GM21737 (cell line): ENCODE measurements at regions not wholly inside any gene's neighbourhood (a gene's known extent, or its start where the extent isn't known, plus 50 kb on each side); places are given as distances from the start of the nearest gene placed in this dataset.

Experiments
- ATAC-seq: cut with Tn5 transposase; IDR thresholded peaks from one replicate; pipeline ENCODE4 v1.9.1; 2021; ENCODE audit warnings: mild to moderate bottlenecking, moderate library complexity; ENCODE audit not compliant: unreplicated experiment

GRCh38 chr13:24074678-24075077 is 85.8 kb upstream of the SPATA13 start:
- ATAC-seq: no peak

DNA sequence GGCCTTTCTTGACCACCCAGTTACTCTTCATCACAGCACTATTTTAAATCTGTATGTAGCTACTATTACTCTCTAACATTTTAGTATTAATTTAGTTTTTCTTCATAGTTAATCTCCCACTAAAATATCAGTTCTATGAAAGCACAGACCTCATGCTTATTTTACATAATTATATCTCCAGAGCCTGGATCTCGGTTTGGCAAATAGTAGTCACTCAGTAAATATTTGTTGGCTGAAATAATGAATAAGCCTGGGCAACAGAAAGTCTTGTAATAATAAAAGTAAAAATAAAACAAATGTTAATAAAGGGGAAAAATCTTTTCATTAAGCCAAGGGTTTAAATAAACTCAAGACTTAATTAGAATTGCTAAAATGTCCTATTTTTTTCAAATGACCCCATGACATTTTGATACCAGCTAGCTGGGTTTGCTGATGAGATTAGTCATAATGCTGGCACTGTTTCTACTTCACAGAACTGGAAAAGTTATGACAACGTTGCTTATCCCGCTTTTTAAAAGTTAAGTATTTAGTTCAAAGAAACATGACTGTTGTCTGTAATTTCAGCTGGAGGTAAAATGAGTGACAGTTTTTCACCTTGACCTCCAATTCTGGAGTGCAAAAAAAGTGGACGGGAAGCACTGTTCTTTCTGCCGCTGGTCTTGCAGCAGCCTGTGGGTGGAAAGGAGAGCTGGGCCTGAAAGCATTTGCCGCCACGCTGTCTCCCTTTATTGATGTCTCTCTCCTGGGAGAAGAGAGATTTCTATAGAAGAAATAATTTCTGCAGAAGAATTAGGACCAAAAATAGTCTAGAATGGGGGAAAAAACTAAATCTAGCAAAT is 85.2 kb upstream of the SPATA13 start:
- ATAC-seq: no peak

DNA sequence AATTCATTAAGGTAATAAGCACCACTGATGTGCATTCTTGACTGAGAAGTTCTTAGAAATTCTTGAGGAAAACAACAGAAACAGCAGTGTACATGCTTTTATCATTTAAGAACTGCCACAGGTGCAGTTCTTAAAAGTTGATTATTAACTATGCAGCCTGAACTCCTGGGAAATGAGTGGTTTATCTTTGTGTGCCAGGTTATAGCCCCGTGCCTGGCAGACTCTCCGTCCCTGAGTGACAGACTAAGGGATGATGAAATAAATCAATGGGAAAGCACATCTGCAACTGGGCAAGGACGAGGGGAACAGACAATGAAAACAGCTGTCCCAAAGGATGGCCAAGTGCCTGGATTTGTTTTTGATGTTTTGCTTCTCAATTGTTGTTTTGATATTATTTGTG is 84.4 kb upstream of the SPATA13 start:
- no peak for ATAC-seq

DNA sequence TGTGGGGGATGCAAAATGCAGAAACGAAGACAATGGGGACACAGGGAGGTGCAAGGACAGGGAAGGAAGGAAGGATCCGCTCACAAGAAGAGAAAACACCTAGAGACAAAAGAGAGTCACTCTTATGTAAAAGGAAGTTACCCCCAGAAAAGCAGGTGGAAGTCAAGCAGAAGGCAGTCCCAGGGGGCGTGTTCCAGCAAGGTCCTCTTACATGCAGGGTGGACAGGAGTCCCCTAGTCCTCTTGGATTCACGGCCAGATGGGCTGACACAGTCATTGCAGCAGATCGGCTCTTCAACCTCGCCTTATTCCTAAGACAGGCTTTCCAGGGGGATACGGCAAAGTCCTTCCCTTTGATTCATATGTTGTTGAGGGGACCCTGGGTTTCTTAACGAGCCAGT is 83.9 kb upstream of the SPATA13 start:
- no peak for ATAC-seq

DNA sequence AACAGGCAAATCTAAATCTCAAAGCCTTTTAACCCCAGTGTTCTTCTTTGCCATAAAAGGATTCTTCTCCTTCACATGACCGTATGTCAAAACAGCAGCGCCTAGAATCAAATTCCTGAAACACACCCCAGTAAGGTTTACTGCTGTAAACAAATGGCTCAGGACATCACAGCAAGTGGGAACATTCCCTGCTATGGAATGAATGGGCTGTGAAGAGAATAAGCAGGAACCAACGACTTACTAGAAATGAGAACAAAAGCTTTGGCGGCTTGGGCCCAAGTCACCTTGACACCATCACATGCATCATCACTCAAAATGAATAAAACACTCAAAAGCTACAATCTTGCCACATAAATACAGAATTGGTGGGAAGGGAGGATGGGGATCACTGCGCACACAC is 80.4 kb upstream of the SPATA13 start:
- no peak for ATAC-seq

- no peak for ATAC-seq
These were observed 79.1 kb upstream of the SPATA13 start for GRCh38 chr13:24081387-24081786.

DNA sequence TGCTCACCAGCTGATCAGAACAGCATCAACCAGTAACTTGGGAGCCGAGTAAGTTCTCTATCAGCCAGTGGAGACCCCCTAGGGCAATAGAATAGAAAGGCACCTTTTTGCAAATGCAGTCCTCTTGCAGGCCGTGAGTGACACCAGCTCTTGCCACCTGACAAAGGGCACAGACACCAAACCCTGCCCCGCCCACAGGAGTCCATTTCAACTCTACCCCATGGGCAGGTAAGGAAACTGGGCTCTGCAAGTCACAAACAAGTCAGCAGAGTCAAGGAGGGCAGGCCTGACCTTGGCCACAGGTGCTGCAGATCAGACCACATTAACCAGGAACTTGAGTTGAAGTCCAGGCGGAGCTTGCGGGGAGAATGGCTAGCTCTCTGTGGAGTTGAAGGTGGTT is 77.4 kb upstream of the SPATA13 start:
- ATAC-seq: no peak

DNA sequence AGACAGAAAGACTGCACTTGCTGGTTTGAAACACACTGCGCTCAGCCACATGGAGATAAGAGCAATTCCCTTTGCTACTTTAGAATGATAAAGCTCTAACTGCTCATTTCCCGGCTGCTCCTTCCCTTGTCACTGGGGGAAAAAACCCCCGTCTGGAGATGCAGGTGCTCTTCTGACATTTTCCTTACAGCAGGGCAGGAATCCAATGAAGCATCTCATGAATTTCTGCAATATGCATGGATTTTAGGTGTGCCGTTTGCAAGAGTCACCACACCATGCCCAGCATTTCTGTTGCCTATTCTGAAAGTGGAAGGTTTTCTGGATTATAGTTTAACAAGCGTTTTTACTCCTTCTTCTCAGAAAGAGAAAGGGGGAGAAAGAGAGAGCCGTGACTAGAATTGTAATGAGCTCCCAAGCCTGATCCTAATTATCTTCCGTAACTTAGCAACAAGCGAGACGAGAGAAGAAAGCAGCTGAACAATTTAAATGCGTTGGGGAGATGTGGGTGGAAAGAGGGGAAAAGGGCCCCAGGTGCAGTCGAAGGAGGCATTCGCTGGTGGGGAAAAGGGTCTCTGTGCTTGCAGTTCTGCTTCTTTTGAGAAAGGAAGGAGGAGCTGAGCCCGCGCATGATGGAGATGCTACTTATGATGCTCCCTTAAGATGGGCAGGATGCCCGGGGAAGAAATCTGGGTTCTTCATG is 76.6 kb upstream of the SPATA13 start:
- no peak for ATAC-seq

DNA sequence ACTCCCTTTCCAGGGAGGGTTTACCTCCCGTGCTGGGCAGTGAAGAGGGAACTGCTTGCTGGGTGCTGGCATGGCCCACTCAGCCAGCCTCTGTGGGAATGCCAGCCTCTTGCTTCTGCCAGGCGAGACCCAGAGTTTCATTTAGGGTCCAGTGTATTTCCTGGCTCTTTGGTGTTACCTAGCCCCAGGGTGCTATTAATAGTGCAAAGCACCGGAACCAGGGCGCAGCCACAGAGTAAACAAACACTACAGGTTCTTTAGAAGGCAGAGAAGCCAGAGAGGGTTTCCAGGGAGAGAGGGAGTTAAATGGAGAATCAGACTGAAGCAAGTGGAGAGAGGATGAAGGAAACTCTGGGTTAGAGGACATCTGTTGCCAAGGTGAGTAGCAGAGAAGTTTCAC is 74.9 kb upstream of the SPATA13 start:
- ATAC-seq: no peak

DNA sequence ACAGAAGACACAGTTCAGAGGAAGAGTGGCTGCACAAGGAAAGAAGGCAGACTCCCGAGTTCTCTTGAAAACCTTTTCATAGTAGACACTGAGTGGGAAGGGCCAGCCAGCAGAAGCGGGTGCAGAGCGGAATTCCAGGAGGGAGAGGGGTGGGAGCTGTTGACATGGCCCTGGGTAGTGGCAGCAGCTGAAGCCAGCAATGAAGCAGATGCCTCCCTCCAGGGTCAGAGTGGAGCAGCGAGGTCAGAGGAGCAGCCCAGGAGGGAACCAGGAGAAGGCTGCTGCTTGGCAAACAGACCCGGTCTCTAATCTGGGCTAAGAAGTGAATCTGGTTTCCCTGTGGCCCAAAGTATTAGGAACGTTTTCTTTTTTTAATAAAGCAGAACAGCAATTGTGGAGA is 73.9 kb upstream of the SPATA13 start:
- ATAC-seq: no peak

GRCh38 chr13:24087605-24088225 is 72.8 kb upstream of the SPATA13 start:
- no peak for ATAC-seq

DNA sequence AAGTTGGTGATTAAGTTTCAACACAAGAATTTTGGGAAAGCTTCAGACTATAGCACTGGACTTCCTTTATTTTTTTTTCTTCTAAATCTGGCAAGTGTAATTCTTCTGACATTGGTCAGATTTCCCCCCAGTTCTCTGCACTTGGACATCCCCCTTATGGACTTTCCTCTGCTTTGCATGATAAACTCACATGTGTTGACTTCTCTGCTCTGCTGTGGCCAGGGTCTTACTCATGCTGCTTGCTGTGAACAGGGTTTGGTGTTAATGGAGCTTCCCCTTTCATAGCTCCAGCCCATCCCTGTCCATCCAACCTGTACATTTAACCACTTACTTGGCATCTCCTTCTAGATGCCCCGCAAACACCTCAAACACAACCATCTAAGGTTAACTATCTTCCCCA is 70.5 kb upstream of the SPATA13 start:
- ATAC-seq: no peak

GRCh38 chr13:24091080-24091479 is 69.4 kb upstream of the SPATA13 start:
- ATAC-seq: no peak

- no peak for ATAC-seq
These were observed 68.4 kb upstream of the SPATA13 start for GRCh38 chr13:24092108-24092507.

GRCh38 chr13:24093047-24093446 is 67.5 kb upstream of the SPATA13 start:
- no peak for ATAC-seq

GRCh38 chr13:24096659-24097058 is 63.9 kb upstream of the SPATA13 start:
- ATAC-seq: no peak

DNA sequence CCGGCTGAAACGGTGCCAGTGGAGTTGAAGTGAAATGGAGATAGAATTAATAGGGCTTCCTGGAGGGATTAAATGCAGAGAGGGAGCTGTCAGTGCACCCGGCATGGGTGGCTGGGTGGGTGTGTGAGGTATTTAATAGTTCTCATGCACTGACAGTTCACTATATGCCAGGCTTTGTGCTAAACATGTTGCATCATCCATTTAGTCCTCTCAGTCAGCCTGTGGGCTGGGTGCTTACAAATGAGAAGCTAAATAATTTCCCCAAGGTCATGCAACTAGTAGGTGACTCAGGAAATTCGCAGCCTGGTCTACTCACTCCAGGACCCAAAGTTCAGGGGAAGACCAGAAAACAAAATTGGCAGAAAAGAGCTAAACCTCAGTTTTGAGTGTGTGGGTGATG is 63.5 kb upstream of the SPATA13 start:
- no peak for ATAC-seq

GRCh38 chr13:24097667-24098066 is 62.9 kb upstream of the SPATA13 start:
- no peak for ATAC-seq

- no peak for ATAC-seq
These were observed 61.0 kb upstream of the SPATA13 start for GRCh38 chr13:24099490-24099889.

- no peak for ATAC-seq
These were observed 60.3 kb upstream of the SPATA13 start for GRCh38 chr13:24100188-24100587.

DNA sequence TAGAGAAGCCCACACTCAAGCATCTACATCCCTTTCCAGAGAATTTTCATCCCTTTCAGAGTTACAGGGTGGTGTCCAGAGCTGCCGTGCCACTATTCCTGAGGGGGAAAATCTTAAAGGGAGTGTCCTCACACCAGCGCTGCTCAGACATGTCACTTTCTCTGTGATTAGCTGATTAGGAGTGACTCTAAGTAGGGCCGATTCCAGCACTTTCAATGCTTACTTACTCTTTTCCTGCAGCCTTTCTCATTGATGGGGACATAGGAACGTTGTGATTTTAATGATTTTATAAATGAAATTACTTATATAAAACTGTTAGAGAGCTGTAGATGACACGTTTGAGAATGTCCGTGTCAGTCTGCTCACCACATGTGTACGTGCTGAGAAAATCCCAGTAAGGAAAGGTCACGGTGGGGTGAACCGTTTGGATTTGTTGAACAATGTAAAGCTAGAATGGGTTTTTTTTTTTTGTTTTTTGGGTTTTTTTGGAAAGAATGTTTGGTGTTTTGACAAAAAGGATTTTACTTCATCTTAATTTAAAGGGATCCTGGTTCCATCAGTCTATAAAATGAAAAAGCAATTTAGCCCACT is 56.6 kb upstream of the SPATA13 start:
- ATAC-seq: no peak

DNA sequence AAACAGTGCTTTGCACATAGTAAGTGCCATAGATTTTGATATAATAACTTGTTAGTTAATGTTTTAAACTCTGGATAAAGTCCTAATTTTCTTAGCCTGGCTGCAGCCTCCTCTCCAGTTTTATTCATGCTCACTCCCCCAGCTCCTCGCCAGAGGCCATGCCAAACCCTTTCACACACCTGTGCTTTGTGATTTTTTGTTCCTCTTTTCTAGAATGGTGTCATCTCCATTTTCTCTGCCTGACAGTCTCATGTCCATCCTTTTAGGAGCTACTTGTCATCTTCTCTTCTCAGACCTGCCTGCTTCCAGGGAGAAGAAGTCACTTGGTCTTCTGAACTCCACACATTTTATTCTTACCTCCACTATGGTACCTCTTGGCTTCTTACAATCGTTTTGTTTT is 55.8 kb upstream of the SPATA13 start:
- no peak for ATAC-seq
